Hematopoietic multipotent progenitor cell treated with erythropoietin and hydrocortisone succinate and interleukin-3 and kit ligand, for 15 days (in vitro differentiated cells): ENCODE measurements at regions not wholly inside any gene's neighbourhood (a gene's known extent, or its start where the extent isn't known, plus 50 kb on each side); places are given as distances from the start of the nearest gene placed in this dataset.
"Not testable (repeated sequence)": the region's sequence is repeated elsewhere in the genome, so short reads cannot be mapped to it uniquely, and the experiment has no call there.

Experiments used
- DNase-seq: peaks from one replicate; pipeline ENCODE4 v3.0.0-alpha.2; 2015; ENCODE audit warnings: low spot score

DNA sequence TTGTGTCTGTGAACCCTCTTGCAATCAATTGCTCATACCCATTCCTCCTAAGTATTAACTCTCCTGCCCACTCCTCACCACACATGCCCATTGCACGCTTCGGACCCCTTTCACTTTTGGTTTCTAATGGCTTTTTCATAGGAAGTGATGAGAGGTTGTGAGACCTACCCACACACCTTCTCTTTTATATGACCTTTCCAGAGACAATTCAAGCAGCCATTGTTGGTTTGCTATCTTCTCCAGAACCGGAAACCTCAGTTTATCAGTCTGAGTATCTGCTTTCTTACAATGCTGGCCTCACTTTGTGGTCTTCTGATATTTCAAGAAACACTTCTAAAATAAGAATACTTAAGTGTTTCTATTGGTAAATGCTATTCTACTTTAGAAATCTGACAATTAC, 1550.8 kb upstream of the SLC10A2 start:
- DNase-seq: no peak

- no peak for DNase-seq
Measured at GRCh38 chr13:104614361-104615145, 1548.3 kb upstream of the SLC10A2 start.

- DNase-seq: no peak
Measured at GRCh38 chr13:104608331-104608730, 1542.1 kb upstream of the SLC10A2 start.

GRCh38 chr13:104605435-104605834, 1539.2 kb upstream of the SLC10A2 start:
- DNase-seq: not testable (repeated sequence)

GRCh38 chr13:104597546-104598180, 1531.4 kb upstream of the SLC10A2 start:
- DNase-seq: no peak

GRCh38 chr13:104595511-104595910, 1529.3 kb upstream of the SLC10A2 start:
- DNase-seq: no peak

- DNase-seq: no peak
Measured at GRCh38 chr13:104594806-104595205, 1528.6 kb upstream of the SLC10A2 start.

DNA sequence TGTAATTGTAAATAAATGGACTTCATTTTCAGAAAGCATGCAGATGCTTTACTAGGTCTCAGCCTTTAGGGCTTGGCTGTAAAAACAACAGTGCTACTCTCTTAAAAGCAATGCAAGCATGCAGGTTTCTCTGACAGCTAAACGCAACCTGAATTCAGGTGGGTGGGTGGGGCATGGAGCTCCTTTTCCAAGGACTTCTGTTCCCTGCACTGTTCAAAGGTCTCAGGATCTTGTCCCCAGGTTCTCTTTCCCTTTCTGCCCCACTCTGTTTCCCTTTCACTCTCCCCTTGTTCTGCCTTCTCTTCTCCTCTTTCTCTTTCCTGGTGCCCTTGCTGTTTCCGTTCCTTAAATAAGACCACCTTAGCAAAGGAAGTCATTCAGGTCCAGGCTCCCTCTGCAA, 1527.5 kb upstream of the SLC10A2 start:
- DNase-seq: no peak

DNA sequence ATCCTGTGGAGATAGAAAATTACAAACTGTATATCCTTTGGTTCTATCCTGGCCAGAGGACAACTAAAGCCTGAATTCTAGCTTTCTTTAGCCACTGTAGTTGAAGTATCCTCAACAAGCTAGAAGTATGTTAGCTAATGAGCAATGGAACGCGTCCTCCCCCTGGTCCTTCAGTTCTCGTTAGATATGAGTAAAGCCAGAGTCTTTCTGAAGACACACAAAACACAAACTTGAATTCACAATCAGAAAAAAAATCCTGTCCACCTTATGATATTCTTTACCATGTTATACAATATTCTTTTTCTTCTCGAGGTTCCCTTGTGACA, 1527.0 kb upstream of the SLC10A2 start:
- no peak for DNase-seq

DNA sequence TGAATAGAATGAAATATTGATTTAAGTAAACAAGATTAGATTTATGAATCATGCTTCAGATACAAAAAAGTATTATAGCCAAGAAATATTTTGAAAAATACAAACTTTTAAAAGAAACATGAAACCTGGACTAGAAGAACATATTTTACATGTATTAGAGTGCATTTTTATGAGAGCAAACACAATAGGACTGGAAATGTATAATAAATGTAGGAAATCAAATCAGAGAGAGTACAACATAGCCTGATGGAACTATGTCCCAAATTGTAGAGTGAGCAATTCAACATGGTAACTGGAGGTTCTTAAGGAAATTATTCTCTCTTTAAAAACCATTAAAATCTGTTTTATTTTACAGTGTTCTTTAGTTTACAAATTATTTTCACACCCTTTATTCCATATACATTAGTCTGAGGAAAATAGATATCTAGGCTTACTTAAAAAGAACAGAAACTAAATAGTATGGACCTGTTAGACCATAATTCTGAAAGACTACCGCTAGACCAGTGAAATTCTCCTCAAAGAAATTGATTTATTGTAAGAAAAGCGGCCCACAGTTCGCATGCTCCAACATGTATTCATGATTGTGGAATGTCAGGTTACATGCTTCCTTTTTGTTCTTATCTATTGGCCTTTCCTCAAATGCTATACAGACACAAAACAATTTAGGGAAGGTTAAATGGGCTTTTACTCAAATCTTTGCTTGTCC, 1526.5 kb upstream of the SLC10A2 start:
- DNase-seq: no peak

GRCh38 chr13:104592127-104592526, 1525.9 kb upstream of the SLC10A2 start:
- DNase-seq: no peak

DNA sequence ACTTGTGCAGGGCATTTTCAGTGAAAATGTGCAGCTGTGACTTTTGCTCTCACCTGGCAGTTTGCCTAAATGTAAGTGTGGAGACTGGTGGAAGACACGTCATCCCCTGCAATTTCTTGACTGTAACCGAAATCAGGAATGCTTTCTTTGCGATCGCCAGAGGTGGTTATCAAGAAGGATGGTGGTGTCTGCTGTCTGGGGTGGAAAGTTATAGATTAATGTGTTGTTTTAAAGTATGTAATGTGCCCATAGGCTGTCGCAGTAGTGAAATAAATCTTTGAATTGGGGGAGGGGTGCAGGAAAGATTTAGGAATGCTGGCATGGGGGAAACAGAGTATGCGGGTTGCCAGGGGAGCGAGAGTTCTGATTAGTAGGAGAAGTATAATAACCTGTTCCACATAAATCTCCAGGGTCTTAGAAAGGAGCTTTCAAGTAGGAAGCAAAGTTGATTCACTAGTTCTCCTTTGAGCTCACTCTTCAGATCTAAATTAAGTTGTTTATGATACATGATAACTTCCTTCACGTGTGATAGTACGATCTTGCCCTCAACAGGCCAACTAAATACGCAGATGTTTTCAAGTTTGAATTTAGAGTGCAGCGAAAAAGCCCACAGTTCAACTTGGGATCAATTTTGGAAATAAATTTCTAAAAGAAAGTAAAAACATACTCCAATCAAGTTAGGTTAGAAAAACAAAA, 1520.0 kb upstream of the SLC10A2 start:
- no peak for DNase-seq

DNA sequence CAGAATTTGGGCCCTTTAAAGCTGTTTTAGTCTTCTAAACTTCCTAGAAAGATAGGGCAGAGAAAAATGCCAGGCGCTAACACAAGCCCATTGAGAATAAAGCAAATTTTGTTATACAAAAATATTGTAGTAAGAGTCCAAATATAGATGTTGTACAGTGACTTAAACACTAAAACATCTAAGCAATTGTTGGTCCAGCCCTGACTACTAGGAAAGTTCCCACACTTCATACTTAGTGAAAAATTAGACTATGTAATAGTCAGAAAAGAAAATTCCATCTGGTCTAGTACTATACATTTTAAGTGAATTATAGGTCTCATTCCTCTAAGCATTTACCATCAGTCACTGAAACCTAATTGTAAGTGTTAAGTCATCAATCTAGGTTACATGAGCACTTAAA, 1518.3 kb upstream of the SLC10A2 start:
- no peak for DNase-seq

GRCh38 chr13:104580931-104581330, 1514.7 kb upstream of the SLC10A2 start:
- no peak for DNase-seq

- DNase-seq: no peak
Measured at GRCh38 chr13:104577071-104577815, 1511.0 kb upstream of the SLC10A2 start.

DNA sequence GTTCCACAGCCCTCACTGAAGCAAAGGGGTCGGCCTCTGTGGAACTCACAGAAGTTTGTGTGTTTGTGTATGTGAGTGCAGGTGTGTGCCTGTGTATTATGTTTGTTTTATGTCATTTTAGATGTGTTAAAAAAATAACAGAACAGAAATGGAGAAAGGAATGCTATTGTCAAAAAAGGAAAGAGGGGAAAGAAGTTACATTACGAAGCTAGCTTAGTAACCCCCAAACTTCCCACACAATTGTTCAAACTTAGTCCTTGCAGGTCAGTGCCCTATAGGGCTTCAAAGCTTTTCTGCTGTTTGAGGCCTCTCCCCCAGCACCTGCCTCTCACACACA, 1505.6 kb upstream of the SLC10A2 start:
- no peak for DNase-seq

DNA sequence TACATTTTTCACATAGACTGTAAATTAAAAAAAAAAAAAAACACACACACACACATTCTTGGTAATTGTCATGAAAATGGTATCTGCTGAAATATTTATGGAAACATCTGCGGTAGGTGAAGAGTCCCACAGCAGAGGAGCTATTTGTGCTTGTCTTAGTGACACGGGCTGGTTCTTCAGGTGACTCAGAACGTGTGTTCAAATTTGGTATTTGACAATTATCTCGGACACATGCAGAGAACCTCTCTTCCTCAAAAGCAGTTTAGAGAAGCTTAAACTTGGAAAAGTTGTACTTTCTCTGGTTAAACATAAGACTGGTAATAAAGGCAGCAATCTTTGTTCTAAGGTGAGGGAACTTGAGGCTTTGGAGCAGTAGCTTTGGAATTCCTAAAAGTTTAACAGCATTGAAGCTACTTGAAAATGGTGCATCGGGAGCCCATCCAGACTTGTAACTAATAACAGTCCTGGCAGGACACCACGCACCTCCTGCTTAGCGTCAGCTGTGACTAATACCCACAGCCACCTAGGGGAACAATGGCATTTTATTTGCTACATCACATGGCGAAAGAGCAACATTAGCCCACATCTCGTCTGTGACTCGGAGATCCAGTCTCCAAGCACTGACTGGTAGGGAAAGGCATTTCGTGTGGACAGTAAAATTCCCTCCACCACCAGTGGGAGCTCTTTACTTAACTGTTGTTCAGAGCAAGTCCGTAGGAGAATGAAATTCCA, 1505.1 kb upstream of the SLC10A2 start:
- DNase-seq: no peak

DNA sequence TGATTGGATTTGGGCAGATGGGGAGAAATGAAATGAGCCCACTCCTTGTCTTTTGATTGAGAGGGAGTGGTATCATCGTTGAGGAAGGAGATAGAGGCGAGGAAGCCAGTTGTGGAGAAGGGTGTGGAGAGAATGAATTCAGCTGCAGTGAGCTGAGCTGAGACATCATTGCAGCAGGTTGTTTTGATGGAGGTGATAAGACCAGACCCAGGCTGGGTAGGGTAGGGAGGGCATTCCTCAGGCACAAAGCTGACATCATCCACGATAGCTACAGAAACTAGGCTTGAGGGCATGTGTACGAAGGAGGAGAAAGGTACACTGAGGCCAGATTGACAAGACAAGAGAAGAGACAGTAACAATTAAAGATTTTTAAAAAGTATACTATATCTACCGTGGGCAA, 1500.9 kb upstream of the SLC10A2 start:
- DNase-seq: no peak

GRCh38 chr13:104565888-104566287, 1499.7 kb upstream of the SLC10A2 start:
- DNase-seq: no peak

DNA sequence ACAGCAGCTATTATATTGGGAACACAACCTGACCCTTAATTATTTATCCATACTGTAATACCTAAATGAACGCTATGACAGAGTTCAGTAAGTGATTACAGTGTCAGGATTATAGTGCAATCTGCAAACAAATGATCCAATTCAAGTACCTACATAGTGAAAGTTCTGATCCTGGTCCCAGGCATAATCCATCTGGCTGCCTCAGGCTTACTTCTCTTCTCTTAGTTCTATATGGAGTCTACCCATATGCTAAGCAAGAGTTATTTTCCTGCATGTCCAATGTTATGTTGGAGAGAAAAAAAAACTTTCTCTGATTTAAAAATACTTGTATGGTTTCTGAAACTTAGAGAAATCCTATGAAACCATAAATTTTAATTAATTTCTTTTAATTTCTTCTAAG, 1487.7 kb upstream of the SLC10A2 start:
- no peak for DNase-seq

DNA sequence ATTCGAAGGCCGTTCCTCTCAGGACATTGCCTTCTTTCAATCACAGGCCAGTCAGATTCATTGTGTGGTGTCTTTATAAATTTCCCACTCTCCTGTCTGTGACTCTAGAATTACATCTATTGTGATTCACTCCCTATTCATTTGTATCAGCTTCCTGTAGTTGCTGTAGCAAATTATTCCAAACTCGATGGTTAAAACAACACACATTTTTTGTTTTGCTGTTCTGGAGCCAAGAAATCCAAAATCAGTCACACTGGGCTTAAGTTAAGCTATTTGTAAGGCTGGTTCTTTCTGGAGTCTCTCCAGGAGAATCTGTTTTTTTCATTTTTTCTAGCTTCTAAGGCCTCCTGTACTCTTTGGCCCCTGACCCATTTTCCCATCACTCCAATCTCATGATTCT, 1487.0 kb upstream of the SLC10A2 start:
- DNase-seq: no peak
